ENCODE measurements at regions not wholly inside any gene's neighbourhood (a gene's known extent, or its start where the extent isn't known, plus 50 kb on each side); places are given as distances from the start of the nearest gene placed in this dataset.
A peak's percentile ranks its signal among the peaks of the same experiment; 100 is the strongest.

DNA sequence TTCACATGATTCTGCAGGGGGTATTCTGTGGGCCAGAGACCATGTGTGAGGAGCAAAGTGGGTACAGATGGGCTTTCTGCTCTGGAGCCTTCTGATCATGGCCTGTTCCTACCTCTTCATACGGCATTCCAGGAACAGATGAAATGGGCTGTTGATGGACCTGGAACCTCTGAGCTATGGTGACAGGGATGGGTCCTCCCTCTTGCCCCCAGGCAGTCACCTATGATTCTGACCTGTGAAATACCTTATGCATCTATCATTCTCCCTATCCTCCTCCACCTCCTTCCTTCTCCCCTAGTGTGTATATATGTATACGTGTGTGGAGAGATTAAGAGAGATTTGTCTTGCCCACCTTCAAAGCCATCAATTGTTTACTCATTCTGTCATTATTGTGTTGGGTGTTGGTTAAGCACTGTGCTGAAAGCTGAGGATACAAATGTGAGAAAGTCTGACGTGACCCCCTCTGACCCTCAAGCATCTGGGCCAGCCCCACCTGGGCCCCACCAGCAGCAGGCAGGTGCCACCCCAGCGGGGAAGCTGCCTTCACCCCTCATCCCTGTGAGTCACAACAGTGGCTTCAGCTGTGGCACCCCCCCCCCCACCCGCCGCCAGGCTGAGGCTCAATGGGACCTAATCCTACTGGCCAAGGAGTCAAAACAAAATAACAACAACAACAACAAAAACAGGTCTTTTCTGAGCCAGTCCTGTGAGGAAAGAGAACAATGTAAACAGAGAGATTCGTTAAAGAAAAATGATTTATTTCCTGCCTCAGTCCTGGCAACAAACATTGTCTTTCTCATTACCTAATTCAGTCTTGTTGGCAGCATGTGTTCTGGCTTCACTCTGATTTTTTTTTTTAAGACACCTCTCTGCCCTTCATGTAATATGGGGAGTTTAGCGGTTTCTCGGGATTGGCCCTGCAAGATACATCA is 103.8 kb upstream of the CDC42EP3 start:
- no peak overlapping the region for H3K4me3 ChIP-seq (replicated peaks; ENCODE audit: low read depth, low read length)
- no peak for DNase-seq (ENCODE audit: extremely low read depth, low read depth)
- TF ChIP-seq, protein P1, sequence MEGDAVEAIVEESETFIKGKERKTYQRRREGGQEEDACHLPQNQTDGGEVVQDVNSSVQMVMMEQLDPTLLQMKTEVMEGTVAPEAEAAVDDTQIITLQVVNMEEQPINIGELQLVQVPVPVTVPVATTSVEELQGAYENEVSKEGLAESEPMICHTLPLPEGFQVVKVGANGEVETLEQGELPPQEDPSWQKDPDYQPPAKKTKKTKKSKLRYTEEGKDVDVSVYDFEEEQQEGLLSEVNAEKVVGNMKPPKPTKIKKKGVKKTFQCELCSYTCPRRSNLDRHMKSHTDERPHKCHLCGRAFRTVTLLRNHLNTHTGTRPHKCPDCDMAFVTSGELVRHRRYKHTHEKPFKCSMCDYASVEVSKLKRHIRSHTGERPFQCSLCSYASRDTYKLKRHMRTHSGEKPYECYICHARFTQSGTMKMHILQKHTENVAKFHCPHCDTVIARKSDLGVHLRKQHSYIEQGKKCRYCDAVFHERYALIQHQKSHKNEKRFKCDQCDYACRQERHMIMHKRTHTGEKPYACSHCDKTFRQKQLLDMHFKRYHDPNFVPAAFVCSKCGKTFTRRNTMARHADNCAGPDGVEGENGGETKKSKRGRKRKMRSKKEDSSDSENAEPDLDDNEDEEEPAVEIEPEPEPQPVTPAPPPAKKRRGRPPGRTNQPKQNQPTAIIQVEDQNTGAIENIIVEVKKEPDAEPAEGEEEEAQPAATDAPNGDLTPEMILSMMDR (IDR thresholded peaks at IDR 0.05; ENCODE audit: low read depth, low read length, missing control alignments): no peak

DNA sequence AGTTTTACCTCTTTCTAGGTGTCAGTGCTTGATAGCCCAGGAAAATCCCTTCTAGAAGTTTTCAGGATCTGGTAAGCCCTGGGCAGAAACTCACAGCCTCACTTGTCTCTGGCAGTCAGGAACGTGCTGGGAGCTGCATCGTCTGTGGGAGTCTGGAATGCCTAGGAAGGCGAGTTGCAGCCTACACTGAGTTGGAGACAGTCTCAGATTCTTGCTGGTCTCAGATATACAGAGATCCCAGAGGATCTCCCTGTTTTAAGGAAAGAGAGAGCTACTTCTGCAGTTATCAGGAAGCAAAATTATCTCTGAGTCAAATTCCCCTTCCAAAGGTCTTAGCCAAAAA is 104.4 kb upstream of the CDC42EP3 start:
- TF ChIP-seq, protein P1 (IDR thresholded peaks at IDR 0.05; ENCODE audit: low read depth, low read length, missing control alignments): no peak
- no peak overlapping the region for H3K4me3 ChIP-seq (replicated peaks; ENCODE audit: low read depth, low read length)
- no peak for DNase-seq (ENCODE audit: extremely low read depth, low read depth)

DNA sequence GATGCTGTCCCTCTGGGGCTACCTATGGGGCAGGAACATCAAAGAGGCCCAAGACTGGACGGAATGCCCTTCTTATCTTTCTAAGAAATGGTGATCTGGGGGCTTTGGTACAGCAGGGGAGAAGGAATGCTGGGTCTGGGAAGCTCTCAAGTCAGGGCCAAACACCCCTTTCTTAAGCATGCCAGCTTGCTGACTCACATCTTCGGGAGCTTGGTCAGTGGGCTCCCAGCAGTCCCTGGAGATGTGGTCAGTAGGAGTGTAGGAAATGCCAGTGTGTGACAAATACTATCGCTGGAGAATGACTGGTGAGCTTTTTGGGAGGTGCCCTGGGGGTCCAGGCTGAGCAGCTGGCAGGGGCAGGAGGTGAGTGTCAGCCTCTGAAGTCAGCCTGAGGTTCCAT is 105.0 kb upstream of the CDC42EP3 start:
- peak; percentile 61 for DNase-seq (ENCODE audit: extremely low read depth, low read depth)
- TF ChIP-seq, protein P1 (IDR thresholded peaks at IDR 0.05; ENCODE audit: low read depth, low read length, missing control alignments): no peak
- H3K4me3 ChIP-seq (replicated peaks; ENCODE audit: low read depth, low read length): no peak overlapping the region

DNA sequence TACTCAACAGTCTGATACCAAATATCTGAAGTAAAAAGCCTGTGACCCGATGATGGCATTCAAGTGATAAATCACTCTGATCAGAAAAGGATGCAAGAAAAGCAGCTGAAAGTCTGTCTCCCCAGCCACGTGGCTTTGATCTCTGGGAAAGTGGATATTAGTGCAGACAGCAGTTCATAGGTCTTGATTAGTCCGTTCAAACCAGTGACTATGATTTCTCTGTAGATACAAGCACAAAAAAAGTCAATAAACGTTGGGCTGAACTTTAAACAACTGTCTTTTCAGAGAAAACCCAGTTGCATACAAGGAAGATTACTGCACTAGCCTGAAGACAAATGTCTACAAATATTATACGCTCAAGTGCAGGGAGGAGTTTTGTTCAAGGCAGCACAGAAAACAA is 107.7 kb upstream of the CDC42EP3 start:
- TF ChIP-seq, protein P1 (IDR thresholded peaks at IDR 0.05; ENCODE audit: low read depth, low read length, missing control alignments): no peak
- no peak overlapping the region for H3K4me3 ChIP-seq (replicated peaks; ENCODE audit: low read depth, low read length)
- no peak for DNase-seq (ENCODE audit: extremely low read depth, low read depth)

- H3K4me3 ChIP-seq (replicated peaks; ENCODE audit: low read depth, low read length): no peak overlapping the region
- DNase-seq (ENCODE audit: extremely low read depth, low read depth): no peak
- TF ChIP-seq, protein P1 (IDR thresholded peaks at IDR 0.05; ENCODE audit: low read depth, low read length, missing control alignments): no peak
These were observed 108.4 kb upstream of the CDC42EP3 start for GRCh38 chr2:37779611-37780386.

DNA sequence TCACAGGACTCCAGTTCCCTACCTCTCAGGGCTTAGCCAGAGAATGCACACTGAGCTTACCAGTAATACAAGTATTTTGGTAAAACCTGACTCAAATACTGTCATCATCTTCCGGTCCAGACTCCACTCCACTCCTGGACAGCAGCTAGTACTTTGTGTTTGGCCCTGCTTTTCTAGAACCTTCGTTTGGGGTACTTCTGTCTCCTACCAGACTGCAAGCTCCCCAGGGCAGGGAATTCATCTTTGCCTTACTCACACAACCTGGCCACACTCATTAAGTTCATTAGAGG is 108.9 kb upstream of the CDC42EP3 start:
- TF ChIP-seq, protein P1 (IDR thresholded peaks at IDR 0.05; ENCODE audit: low read depth, low read length, missing control alignments): no peak
- no peak for DNase-seq (ENCODE audit: extremely low read depth, low read depth)
- H3K4me3 ChIP-seq (replicated peaks; ENCODE audit: low read depth, low read length): no peak overlapping the region

Measured in HFF-Myc (cell line).